H1 (cell line): ENCODE measurements at regions not wholly inside any gene's neighbourhood (a gene's known extent, or its start where the extent isn't known, plus 50 kb on each side); places are given as distances from the start of the nearest gene placed in this dataset.

ENCODE experiments used
- ATF3 ChIP-seq: IDR thresholded peaks from 2 replicates; pipeline ENCODE4 v1.6.1; 2011; ENCODE audit warnings: low read depth, mild to moderate bottlenecking, low read length; ENCODE audit not compliant: insufficient read depth
- CTCF ChIP-seq, 3 experiments: IDR thresholded peaks; 1 replicate in 2 of 3; 2 replicates in 1 of 3; pipeline versions ENCODE4 v1.5.1 to v1.6.1; 2011; ENCODE audit warnings: low read length in 3 of 3, mild to moderate bottlenecking in 3 of 3, inconsistent platforms in 2 of 3, low read depth in 1 of 3, moderate library complexity in 1 of 3; ENCODE audit not compliant: insufficient read depth in 1 of 3; ENCODE audit errors: control extremely low read depth in 1 of 3
- NRF1 ChIP-seq: IDR thresholded peaks from 2 replicates; pipeline ENCODE4 v1.6.1; 2011; ENCODE audit warnings: mild to moderate bottlenecking, low read depth, low read length, improper control_type of control experiment
- SIX5 ChIP-seq: IDR thresholded peaks from 2 replicates; pipeline ENCODE4 v1.6.1; 2011; ENCODE audit warnings: mild to moderate bottlenecking, low read depth, low read length
- TBP ChIP-seq: IDR thresholded peaks from 2 replicates; pipeline ENCODE4 v1.6.1; 2011; ENCODE audit warnings: low read depth, low read length, improper control_type of control experiment
- TCF12 ChIP-seq: IDR thresholded peaks from 2 replicates; pipeline ENCODE4 v1.6.1; 2011; ENCODE audit warnings: low read depth, mild to moderate bottlenecking, low read length

DNA sequence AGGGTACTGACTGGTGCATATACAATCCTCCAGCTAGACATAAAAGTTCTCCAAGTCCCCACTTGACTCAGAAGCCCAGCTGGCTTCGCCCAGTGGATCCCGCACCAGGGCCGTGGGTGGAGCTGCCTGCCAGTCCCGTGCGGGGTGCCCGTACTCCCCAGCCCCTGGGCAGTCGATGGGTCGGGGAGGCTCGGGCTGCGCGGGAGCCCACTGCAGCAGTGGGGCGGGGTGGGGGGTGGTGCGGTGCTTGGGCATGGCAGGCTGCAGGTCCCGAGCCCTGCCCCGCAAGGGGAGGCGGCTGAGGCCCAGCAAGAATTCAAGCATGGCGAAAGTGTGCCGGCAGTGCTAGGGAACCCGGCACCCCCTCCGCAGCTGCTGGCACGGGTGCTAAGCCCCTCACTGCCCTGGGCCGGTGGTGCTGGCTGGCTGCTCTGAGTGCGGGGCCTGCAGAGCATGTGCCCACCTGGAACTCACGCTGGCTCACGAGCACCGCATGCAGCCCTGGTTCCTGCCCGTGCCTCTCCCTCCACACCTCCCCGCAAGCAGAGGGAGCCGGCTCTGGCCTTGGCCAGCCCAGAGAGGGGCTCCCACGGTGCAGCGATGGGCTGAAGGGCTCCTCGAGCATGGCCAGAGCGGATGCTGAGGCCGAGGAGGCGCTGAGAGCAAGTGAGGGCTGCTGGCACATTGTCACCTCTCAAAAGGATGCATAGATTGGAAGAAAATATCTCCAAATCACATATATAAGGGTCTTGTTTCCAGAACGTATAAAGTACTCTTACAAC is 68.3 kb upstream of the PIK3R4 start (continued):
- TF ChIP-seq NRF1 = no peak
- TF ChIP-seq TCF12 = no peak
- no peak for TF ChIP-seq TBP
- TF ChIP-seq CTCF (IDR thresholded peaks at IDR 0.05; ENCODE audit: control extremely low read depth in 1 of 3, insufficient read depth in 1 of 3, low read depth in 1 of 3, low read length in 3 of 3) = no peak
- TF ChIP-seq SIX5 = no peak
- TF ChIP-seq ATF3 = no peak
